MM.1S (cell line): ENCODE measurements at regions not wholly inside any gene's neighbourhood (a gene's known extent, or its start where the extent isn't known, plus 50 kb on each side); places are given as distances from the start of the nearest gene placed in this dataset.

Experiments
- EZH2 ChIP-seq: fragments of 300-600 bp; sonication (generic); optimal IDR thresholded peaks from 2 replicates; pipeline ENCODE3; 2017; ENCODE audit warnings: low read depth, mild to moderate bottlenecking, antibody characterized with exemption, low read length, mixed read lengths
- EZH2phosphoT487 ChIP-seq: fragments of 300-600 bp; sonication (generic); IDR thresholded peaks from 2 replicates; pipeline ENCODE4 v1.6.1; 2018; ENCODE audit warnings: antibody characterized with exemption, low read length
- TF ChIP-seq, protein P1 (sequence below): fragments of 300-600 bp; sonication (generic); IDR thresholded peaks from 2 replicates; pipeline ENCODE4 v1.5.1; 2016; ENCODE audit warnings: antibody characterized with exemption, low read length, mixed read lengths

DNA sequence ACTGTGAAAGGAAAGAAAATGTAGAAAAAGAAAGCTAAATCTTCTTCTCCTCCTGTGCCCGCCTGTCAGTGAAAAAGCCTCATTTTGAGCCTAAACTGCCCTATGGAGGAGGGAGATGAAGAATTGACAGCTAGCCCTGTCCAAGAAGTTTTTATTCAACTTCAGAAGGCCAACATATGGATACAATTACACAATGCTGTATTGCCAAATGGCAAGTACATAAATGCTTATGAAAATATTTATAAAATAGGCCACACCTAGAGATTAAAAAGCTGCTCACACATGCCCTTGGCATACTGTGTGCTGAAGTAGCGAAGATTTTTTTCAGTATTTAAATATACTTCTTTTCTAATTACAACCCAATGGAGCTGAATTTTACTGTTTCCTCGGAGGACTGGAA is 65.1 kb upstream of the NEBL start:
- TF ChIP-seq, protein P1, sequence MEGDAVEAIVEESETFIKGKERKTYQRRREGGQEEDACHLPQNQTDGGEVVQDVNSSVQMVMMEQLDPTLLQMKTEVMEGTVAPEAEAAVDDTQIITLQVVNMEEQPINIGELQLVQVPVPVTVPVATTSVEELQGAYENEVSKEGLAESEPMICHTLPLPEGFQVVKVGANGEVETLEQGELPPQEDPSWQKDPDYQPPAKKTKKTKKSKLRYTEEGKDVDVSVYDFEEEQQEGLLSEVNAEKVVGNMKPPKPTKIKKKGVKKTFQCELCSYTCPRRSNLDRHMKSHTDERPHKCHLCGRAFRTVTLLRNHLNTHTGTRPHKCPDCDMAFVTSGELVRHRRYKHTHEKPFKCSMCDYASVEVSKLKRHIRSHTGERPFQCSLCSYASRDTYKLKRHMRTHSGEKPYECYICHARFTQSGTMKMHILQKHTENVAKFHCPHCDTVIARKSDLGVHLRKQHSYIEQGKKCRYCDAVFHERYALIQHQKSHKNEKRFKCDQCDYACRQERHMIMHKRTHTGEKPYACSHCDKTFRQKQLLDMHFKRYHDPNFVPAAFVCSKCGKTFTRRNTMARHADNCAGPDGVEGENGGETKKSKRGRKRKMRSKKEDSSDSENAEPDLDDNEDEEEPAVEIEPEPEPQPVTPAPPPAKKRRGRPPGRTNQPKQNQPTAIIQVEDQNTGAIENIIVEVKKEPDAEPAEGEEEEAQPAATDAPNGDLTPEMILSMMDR, result no peak
- TF ChIP-seq EZH2phosphoT487 (no peak), EZH2 (no peak)
